ENCODE measurements at regions not wholly inside any gene's neighbourhood (a gene's known extent, or its start where the extent isn't known, plus 50 kb on each side); places are given as distances from the start of the nearest gene placed in this dataset.

- ChIA-PET POLR2A (interaction anchor here (0.7 kb wide), 1 partner anchor 399 kb away, joined by 3 read pairs; no protein-coding TSS in a partner anchor), CTCF (no interaction called here)
- no peak for TF ChIP-seq CTCF (IDR thresholded peaks at IDR 0.05; ENCODE audit: insufficient read depth, low read length, missing control alignments)
- H3K4me3 ChIP-seq (ENCODE audit: low read depth, low read length), result no peak overlapping the region
- no peak for DNase-seq (ENCODE audit: low read depth, low spot score)
Observed at GRCh38 chr7:70920876-70921275, 211.1 kb upstream of the GALNT17 start.

GRCh38 chr7:70923181-70923845 lies 208.6 kb upstream of the GALNT17 start:
- ChIA-PET POLR2A (no interaction called here), CTCF (no interaction called here)
- no peak for DNase-seq (ENCODE audit: low read depth, low spot score)
- no peak overlapping the region for H3K4me3 ChIP-seq (ENCODE audit: low read depth, low read length)
- no peak for TF ChIP-seq CTCF (IDR thresholded peaks at IDR 0.05; ENCODE audit: insufficient read depth, low read length, missing control alignments)

- no peak for DNase-seq (ENCODE audit: low read depth, low spot score)
- no peak for TF ChIP-seq CTCF (IDR thresholded peaks at IDR 0.05; ENCODE audit: insufficient read depth, low read length, missing control alignments)
- no peak overlapping the region for H3K4me3 ChIP-seq (ENCODE audit: low read depth, low read length)
- ChIA-PET POLR2A (no interaction called here), CTCF (no interaction called here)
Observed at GRCh38 chr7:70925411-70926115, 206.4 kb upstream of the GALNT17 start.

- DNase-seq (ENCODE audit: low read depth, low spot score), result no peak
- ChIA-PET POLR2A (no interaction called here), CTCF (no interaction called here)
- no peak for TF ChIP-seq CTCF (IDR thresholded peaks at IDR 0.05; ENCODE audit: insufficient read depth, low read length, missing control alignments)
- no peak overlapping the region for H3K4me3 ChIP-seq (ENCODE audit: low read depth, low read length)
Observed at GRCh38 chr7:70926666-70927065, 205.3 kb upstream of the GALNT17 start.

- ChIA-PET CTCF (no interaction called here), POLR2A (no interaction called here)
- no peak overlapping the region for H3K4me3 ChIP-seq (ENCODE audit: low read depth, low read length)
- no peak for DNase-seq (ENCODE audit: low read depth, low spot score)
- TF ChIP-seq CTCF (IDR thresholded peaks at IDR 0.05; ENCODE audit: insufficient read depth, low read length, missing control alignments), result no peak
Observed at GRCh38 chr7:70935311-70935710, 196.6 kb upstream of the GALNT17 start.

- no peak for TF ChIP-seq CTCF (IDR thresholded peaks at IDR 0.05; ENCODE audit: insufficient read depth, low read length, missing control alignments)
- ChIA-PET POLR2A (no interaction called here), CTCF (no interaction called here)
- no peak for DNase-seq (ENCODE audit: low read depth, low spot score)
- H3K4me3 ChIP-seq (ENCODE audit: low read depth, low read length), result no peak overlapping the region
Observed at GRCh38 chr7:70935854-70936253, 196.1 kb upstream of the GALNT17 start.
